SIG-M5 treated with dmso at 0.1 percent for 504 hours (cell line): ENCODE measurements at regions not wholly inside any gene's neighbourhood (a gene's known extent, or its start where the extent isn't known, plus 50 kb on each side); places are given as distances from the start of the nearest gene placed in this dataset.

ENCODE experiments used
- DNase-seq: peaks from one replicate; lab custom pipeline; 2025; ENCODE audit not compliant: unreplicated experiment; lab: John Stamatoyannopoulos, UW

DNA sequence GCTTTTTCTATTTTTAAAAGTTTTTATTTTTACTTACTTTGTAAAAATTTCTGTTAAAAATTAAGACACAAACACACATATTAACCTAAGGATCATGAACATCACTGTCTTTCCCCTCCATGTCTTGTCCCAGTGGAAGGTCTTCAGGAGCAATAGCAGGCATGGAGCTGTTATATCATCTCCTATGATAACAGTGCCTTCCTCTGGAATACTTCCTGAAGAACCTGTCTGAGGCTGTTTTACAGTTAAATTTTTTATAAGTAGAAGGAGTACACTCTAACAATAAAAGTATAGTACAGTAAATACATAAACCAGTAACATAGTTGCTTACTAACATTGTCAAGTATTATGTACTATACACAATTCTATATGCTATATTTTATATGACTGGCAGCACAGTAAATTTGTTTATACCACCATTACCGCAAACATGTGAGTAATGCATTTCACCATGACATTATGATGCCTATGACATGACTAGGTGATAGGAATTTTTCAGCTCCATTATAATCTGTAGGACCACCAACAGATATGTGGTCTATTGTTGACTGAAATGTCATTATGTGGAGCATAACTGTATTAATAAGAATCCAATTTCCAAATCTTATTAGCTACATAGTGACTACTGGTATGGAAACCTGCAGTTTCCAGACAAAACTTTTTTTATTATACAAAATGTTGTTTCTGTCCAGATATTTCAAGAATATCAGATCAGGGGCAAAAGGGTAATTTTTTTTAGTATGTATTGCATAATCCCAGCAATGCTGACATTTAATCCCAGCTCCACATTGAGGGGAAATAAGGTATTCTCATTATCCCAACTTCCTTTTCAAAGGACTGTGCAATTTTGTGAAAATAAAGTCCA lies 337.2 kb upstream of the SLC39A10 start:
- no peak for DNase-seq

DNA sequence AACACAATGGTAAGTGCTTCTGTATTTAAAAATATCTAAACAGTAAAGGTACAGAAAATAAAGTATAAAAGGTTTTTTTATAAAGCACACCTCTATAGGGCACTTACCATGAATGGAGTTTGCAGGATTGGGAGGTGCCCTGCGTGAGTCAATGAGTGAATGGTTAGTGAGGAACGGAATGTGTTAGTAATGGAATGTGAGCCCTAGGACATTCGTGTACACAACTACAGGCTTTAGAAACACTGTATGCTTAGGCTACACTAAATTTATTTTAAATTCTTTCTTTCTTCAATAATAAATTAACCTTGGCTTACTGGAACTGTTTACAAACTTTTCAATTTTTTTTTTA lies 337.9 kb upstream of the SLC39A10 start:
- DNase-seq, result no peak

DNA sequence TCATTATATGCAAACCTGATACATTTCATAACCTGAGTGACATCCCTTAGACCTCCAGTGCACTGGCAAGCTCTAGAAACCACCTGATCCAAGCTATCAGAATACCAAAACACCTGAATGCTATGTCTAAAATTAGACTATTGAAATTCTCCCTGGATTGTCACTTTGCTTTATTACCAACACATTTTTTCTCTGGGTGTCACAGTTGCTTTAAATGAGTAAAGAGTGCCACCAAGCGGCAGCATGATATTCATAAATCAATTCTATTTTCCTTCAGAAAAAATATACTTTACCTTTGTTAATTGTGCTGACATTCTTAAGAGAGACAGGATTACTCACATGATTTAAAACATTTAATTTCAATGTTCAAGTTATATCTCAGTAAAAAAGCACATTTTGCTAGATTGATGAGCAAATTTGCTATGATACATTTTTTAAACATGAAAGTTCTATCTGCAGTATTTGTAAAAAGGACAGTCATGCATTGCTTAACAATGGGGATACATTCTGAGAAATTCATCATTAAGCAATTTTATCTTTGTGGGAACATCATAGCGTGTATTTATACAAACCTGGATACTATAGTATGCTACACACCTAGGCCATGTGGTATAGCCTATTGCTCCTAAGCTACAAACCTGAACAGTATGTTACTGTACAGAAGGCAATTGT lies 338.4 kb upstream of the SLC39A10 start:
- peak; percentile 48 for DNase-seq

DNA sequence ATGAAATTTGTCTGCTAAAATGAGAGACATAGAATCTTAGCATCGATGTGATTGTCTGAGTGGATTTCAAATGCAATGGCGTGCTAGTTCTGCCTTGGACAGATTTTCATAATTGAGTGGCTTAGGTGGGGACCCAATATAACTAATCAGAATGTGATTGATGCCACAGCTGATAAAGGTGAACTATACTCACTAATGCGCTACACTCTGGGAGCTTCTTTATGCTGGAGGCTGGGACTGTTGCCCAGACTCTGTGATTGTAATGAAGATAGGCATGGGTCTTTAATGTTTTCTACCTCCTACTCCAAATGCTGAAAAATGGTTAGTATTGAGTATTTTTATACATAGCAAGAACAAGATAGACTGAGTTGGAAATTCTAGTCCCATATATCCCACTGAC lies 339.5 kb upstream of the SLC39A10 start:
- DNase-seq, result no peak

DNA sequence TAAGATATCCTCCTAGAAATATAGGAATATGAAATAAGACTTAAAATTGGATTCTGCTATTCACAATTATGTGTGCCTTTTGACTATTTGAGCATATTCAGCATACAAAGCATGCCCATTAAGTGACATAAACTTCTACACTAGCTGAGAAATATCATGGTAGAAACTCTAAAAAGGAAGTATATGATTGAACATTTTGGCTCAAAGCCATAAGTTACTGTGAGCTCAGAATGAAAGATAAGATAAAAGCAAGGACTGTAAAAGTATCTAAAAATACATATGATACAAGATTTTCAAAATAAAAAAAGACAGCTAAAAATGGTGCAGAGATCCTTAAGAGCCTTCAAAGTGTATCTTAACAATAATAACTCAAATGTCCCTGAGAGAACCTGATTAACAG lies 340.5 kb upstream of the SLC39A10 start:
- no peak for DNase-seq

GRCh38 chr2:195313962-195314361 lies 343.1 kb upstream of the SLC39A10 start:
- DNase-seq, result no peak

DNA sequence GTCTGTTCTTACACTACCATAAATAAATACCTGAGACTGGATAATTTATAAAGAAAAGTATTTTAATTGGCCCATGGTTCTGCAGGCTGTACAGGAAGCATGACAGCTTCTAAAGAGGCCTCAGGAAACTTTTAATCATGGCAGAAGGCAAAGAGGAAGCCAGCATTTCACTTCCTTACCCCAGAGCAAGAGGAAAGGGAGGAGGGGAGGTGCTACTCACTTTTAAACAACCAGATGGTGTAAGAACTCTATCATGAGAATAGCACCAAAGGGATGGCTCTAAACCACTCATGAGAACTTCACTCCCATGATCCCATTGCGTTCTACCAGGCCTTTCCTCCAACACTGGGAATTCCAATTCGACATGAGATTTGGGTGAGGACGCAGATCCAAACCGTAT lies 344.4 kb upstream of the SLC39A10 start:
- peak; percentile 55 for DNase-seq

- DNase-seq, result no peak
Measured at GRCh38 chr2:195308163-195308562, 348.9 kb upstream of the SLC39A10 start.

GRCh38 chr2:195307751-195308150 lies 349.3 kb upstream of the SLC39A10 start:
- no peak for DNase-seq

DNA sequence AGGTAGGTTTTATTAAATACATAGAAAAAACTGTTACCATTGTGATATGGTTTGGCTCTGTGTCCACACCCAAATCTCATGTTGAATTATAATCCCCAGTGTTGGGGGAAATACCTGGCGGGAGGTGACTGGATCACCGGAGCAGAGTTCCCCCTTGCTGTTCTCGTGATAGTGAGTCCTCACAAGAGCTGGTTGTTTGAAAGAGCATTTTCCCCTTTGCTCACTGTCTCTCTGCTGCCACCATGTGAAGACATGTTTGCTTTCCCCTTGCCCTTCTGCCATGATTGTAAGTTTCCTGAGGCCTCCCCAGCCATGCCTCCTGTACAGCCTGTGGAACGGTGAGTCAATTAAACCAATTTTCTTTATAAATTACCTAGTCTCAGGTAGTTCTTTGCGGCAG lies 352.7 kb upstream of the SLC39A10 start:
- DNase-seq, result peak; percentile 24

DNA sequence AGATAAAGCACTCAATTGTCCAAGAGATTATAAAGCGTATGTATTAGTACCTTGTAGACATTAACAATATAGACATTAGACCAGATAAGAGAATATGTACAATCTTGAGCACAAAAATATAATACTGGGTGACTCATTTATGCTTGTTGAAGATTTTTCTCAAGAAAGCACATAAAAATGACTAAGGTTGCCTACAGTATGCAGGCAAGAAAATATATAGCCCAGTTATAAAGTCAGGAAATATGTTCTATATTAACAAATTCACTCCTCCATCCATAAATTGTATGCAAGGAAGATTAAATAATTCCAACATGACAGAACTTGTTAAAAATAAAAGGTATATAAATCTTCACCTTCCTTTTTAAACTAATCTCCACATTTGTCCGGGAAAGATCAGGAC lies 356.4 kb upstream of the SLC39A10 start:
- DNase-seq, result no peak

GRCh38 chr2:195299600-195299999 lies 357.4 kb upstream of the SLC39A10 start:
- DNase-seq, result no peak

DNA sequence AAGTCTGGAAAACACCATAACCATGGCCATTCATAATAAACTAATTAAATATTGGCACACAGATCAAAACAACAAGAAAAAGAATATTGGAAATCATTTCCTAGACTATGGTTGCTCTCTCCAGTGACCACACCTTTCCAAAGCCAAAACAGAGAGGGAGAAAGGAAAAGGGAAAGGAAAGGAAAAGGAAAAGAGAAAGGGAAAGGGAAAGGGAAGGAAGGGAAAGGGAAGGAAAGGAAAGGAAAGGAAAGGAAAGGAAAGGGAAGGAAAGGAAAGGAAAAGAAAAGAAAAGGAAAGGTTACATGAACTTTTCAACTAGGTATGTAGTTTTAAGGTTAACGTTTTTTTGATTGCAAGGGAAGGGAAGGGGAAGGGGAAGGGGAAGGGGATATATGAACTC lies 360.5 kb upstream of the SLC39A10 start:
- no peak for DNase-seq

DNA sequence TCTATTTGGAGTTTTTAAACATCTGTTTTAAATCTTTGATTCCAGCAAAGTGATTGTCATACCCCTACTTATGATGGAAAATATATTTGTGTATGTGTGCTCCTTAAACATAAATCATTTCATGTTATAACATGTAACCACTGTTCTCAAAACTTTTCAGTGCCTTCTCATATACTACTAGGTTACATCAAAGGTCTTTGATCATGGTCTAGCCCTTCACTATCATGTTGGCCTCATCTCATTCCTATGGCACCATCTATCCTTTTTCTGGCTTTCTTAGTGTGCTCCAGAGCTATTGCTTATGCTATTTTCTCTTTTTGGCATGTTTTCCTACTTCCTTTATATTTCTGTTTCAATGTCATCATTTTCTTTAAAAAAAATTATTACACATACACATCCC lies 367.9 kb upstream of the SLC39A10 start:
- no peak for DNase-seq

DNA sequence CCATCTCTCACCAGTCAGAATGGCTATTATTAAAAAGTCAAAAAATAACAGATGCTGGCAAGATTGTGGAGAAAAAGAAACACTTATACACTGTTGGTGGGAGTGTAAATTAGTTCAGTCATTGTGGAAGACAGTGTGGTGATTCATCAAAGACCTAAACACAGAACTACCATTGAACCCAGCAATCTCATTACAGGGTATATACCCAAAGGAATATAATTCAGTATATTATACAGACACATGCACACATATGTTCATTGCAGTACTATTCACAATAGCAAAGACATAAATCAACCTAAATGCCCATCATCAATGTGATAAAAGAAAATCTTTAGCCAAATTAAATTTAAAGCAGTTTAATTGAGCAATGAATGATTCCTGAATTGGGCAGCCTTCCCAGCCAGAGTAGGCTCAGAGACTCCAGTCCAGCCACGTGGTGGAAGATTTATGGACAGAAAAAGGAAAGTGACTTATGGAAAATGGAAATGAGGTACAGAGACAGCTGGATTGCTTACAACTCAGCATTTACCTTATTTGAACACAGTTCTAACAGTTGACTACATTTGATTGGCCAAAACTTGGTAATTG lies 377.1 kb upstream of the SLC39A10 start:
- no peak for DNase-seq

DNA sequence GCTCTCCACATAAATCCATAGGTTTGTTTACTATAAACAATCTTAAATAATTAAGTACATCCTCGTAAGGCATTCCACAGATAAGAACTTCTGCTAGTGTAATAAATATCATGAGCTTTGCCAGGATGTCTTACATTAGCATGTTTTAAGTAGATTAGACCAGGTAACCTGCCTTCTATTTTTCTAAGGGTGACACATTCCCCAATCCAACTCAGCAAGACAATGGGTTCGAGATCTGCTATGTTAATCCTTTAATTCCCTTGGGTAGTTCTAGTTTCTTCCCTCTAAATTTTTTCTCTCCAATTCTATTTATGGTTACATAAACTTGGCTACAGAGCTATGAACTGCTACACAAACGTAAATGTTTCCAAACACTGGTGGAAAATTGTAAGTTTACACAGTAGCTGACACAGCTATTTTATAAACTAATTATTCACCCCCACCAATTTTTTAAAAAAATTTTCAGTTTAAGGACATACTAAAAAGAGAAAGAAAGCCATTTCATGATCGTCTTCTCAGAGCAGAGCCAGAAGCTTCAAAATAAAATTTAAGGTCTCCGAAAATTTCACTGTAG lies 386.5 kb upstream of the SLC39A10 start:
- DNase-seq, result no peak

DNA sequence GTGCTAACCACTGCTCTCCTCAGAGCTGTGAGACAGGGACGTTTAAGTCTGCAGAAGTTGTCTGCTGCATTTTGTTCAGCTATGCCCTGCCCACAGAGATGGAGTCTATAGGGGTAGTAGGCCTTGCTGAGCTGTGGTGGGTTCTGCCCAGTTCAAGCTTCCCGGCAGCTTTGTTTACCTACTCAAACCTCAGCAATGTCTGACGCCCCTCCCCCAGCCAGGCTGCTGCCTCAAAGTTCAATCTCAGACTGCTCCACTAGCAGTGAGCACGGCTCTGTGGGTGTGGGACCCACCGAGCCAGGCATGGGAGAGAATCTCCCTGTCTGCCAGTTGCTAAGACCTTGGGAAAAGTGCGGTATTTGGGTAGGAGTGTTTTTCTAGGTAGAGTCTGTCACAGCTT lies 387.8 kb upstream of the SLC39A10 start:
- no peak for DNase-seq

- DNase-seq, result no peak
Measured at GRCh38 chr2:195257979-195258378, 399.0 kb upstream of the SLC39A10 start.

GRCh38 chr2:195252018-195252417 lies 405.0 kb upstream of the SLC39A10 start:
- DNase-seq, result no peak

DNA sequence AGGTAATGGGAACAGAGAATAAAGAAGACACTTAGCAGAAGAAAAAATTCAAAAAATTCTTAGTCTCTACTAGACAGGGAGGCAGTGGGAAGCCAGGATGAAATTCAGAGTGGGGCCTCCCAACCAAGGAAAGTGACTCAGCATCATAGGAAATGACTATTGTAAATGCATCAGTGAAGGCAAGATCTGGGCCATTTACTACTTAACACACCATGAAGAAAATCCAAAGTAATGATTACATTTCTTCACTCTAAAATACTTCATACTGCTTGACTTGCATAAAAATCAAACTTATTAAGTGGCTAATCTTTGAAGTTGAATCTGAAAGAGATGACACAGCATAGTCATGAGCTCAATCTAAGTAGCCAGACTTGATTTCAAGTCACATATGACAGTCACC lies 405.8 kb upstream of the SLC39A10 start:
- DNase-seq, result no peak

DNA sequence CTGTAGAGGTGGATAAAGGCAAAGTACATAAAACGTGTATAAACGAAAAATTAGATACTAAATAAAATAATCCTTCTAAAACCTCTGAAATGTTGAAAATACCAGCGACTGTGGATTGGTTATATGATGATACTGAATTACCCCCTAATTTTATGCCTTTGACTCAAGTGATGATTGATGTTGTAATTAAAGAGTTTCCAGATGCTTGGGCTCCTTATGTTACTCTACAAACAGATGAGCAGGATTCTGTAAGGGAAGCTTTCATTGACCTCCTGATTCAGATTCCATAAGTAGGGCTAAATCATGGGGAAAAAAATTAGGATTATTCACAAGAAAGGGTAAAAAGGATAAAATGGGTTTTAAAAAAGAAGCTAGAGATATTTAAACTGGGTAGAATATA lies 418.2 kb upstream of the SLC39A10 start:
- DNase-seq, result no peak

DNA sequence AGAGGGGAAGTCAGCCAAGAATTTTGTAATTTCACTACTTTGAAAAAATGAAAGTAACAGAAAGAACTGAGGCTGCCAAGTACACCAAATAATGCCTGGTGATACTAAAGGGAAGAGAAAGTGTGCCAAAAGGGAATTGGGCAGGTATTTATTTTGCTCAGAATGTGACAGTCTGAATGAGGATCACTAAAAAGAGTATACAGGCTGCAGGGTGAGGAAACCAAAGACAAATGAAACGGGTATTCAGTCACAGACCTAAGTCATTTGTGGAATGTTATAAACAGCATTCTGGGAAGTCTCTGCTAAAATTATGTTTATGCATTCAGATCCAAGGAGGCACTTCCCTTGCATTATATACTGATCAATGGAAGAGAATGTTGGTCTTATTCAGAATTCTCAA lies 418.6 kb upstream of the SLC39A10 start:
- peak; percentile 52 for DNase-seq
